ENCODE measurements at regions not wholly inside any gene's neighbourhood (a gene's known extent, or its start where the extent isn't known, plus 50 kb on each side); places are given as distances from the start of the nearest gene placed in this dataset.
"Not testable (repeated sequence)": the region's sequence is repeated elsewhere in the genome, so short reads cannot be mapped to it uniquely, and the experiment has no call there.

GRCh38 chr16:19963301-19963700 is 78.7 kb upstream of the GPRC5B start:
- no peaks in the 10 kb centered on the region for H3K27me3 ChIP-seq (ENCODE audit: control insufficient read depth in 3 of 3, insufficient read depth in 3 of 3, low read length in 2 of 3)
- H3K36me3 ChIP-seq (ENCODE audit: control insufficient read depth in 4 of 4, insufficient read depth in 4 of 4, low read length in 4 of 4), result no peaks in the 10 kb centered on the region
- no peaks in the 10 kb centered on the region for H3K4me1 ChIP-seq (ENCODE audit: control insufficient read depth in 5 of 5, insufficient read depth in 5 of 5, low read length in 5 of 5)
- WGBS, 2 donors, result 73 to 77% methylated on average over 5 of the region's 5 CpGs
- H3K9me3 ChIP-seq (ENCODE audit: control insufficient read depth in 4 of 4, insufficient read depth in 3 of 4, low read length in 3 of 4), result peaks cover 0 to 5% (median under 1%) of the 10 kb centered on the region in 4 donors
- no peak overlapping the region for H3K27ac ChIP-seq (ENCODE audit: low read depth in 1 of 2, low read length in 1 of 2)
- TF ChIP-seq CTCF (IDR thresholded peaks at IDR 0.05; ENCODE audit: control extremely low read depth, extremely low read depth), result no peak
- DNase-seq (peak in 2 of 3 donors; percentile 3 to 12), ATAC-seq (ENCODE audit: insufficient read depth, low FRiP score) (no peak)
- H3K4me3 ChIP-seq, result no peak overlapping the region
- no peak overlapping the region for H3K9ac ChIP-seq (ENCODE audit: insufficient read depth in 1 of 2, low read length in 2 of 2)

- WGBS, 2 donors, result 80 to 82% methylated on average over 5 of the region's 5 CpGs
These were observed 75.5 kb upstream of the GPRC5B start for GRCh38 chr16:19960183-19960582.

GRCh38 chr16:19959736-19960135 is 75.1 kb upstream of the GPRC5B start:
- Histone ChIP-seq H3K27ac (ENCODE audit: low read depth in 1 of 2, low read length in 1 of 2) (no peak overlapping the region), H3K4me3 (no peak overlapping the region), H3K36me3 (ENCODE audit: control insufficient read depth in 4 of 4, insufficient read depth in 4 of 4, low read length in 4 of 4) (no peaks in the 10 kb centered on the region), H3K9me3 (ENCODE audit: control insufficient read depth in 4 of 4, insufficient read depth in 3 of 4, low read length in 3 of 4) (peaks cover 0 to 2% (median 0%) of the 10 kb centered on the region in 4 donors), H3K9ac (ENCODE audit: insufficient read depth in 1 of 2, low read length in 2 of 2) (no peak overlapping the region), H3K27me3 (ENCODE audit: control insufficient read depth in 3 of 3, insufficient read depth in 3 of 3, low read length in 2 of 3) (no peaks in the 10 kb centered on the region), H3K4me1 (ENCODE audit: control insufficient read depth in 5 of 5, insufficient read depth in 5 of 5, low read length in 5 of 5) (no peaks in the 10 kb centered on the region)
- TF ChIP-seq CTCF (IDR thresholded peaks at IDR 0.05; ENCODE audit: control extremely low read depth, extremely low read depth), result no peak
- ATAC-seq (ENCODE audit: insufficient read depth, low FRiP score), result no peak
- no peak for DNase-seq
- WGBS, 2 donors, result 80 to 83% methylated on average over 5 of the region's 5 CpGs

More at GRCh38 chr16:19960183-19960582, 75.5 kb upstream of the GPRC5B start:
- no peak for TF ChIP-seq CTCF (IDR thresholded peaks at IDR 0.05; ENCODE audit: control extremely low read depth, extremely low read depth)
- Histone ChIP-seq H3K27me3 (ENCODE audit: control insufficient read depth in 3 of 3, insufficient read depth in 3 of 3, low read length in 2 of 3) (no peaks in the 10 kb centered on the region), H3K36me3 (ENCODE audit: control insufficient read depth in 4 of 4, insufficient read depth in 4 of 4, low read length in 4 of 4) (no peaks in the 10 kb centered on the region), H3K4me1 (ENCODE audit: control insufficient read depth in 5 of 5, insufficient read depth in 5 of 5, low read length in 5 of 5) (no peaks in the 10 kb centered on the region), H3K27ac (ENCODE audit: low read depth in 1 of 2, low read length in 1 of 2) (no peak overlapping the region), H3K9ac (ENCODE audit: insufficient read depth in 1 of 2, low read length in 2 of 2) (no peak overlapping the region), H3K4me3 (no peak overlapping the region), H3K9me3 (ENCODE audit: control insufficient read depth in 4 of 4, insufficient read depth in 3 of 4, low read length in 3 of 4) (peaks cover 0 to 2% (median 0%) of the 10 kb centered on the region in 4 donors)
- DNase-seq (no peak), ATAC-seq (ENCODE audit: insufficient read depth, low FRiP score) (no peak)

- not testable (repeated sequence) for H3K27me3 ChIP-seq (ENCODE audit: control insufficient read depth in 3 of 3, insufficient read depth in 3 of 3, low read length in 2 of 3); DNase-seq; H3K4me1 ChIP-seq (ENCODE audit: control insufficient read depth in 5 of 5, insufficient read depth in 5 of 5, low read length in 5 of 5); H3K36me3 ChIP-seq (ENCODE audit: control insufficient read depth in 4 of 4, insufficient read depth in 4 of 4, low read length in 4 of 4); ATAC-seq (ENCODE audit: insufficient read depth, low FRiP score); H3K9ac ChIP-seq (ENCODE audit: insufficient read depth in 1 of 2, low read length in 2 of 2); H3K4me3 ChIP-seq; H3K9me3 ChIP-seq (ENCODE audit: control insufficient read depth in 4 of 4, insufficient read depth in 3 of 4, low read length in 3 of 4); H3K27ac ChIP-seq (ENCODE audit: low read depth in 1 of 2, low read length in 1 of 2)
- 77 to 93% methylated on average over 3 of the region's 3 CpGs for WGBS, 2 donors
These were observed 71.2 kb upstream of the GPRC5B start for GRCh38 chr16:19955896-19956295.

GRCh38 chr16:19955084-19955483 is 70.4 kb upstream of the GPRC5B start:
- not testable (repeated sequence) for H3K4me1 ChIP-seq (ENCODE audit: control insufficient read depth in 5 of 5, insufficient read depth in 5 of 5, low read length in 5 of 5); ATAC-seq (ENCODE audit: insufficient read depth, low FRiP score); DNase-seq; H3K9ac ChIP-seq (ENCODE audit: insufficient read depth in 1 of 2, low read length in 2 of 2); H3K27me3 ChIP-seq (ENCODE audit: control insufficient read depth in 3 of 3, insufficient read depth in 3 of 3, low read length in 2 of 3); H3K4me3 ChIP-seq; H3K27ac ChIP-seq (ENCODE audit: low read depth in 1 of 2, low read length in 1 of 2); H3K36me3 ChIP-seq (ENCODE audit: control insufficient read depth in 4 of 4, insufficient read depth in 4 of 4, low read length in 4 of 4); H3K9me3 ChIP-seq (ENCODE audit: control insufficient read depth in 4 of 4, insufficient read depth in 3 of 4, low read length in 3 of 4)
- WGBS, 2 donors, result 65% methylated on average over 3 of the region's 3 CpGs
